Pancreas (tissue), 10 donors: ENCODE measurements at regions not wholly inside any gene's neighbourhood (a gene's known extent, or its start where the extent isn't known, plus 50 kb on each side); places are given as distances from the start of the nearest gene placed in this dataset.
A peak's percentile ranks its signal among the peaks of the same experiment; 100 is the strongest.
"Not testable (repeated sequence)": the region's sequence is repeated elsewhere in the genome, so short reads cannot be mapped to it uniquely, and the experiment has no call there.

Experiments used
- ATAC-seq, 4 donors: fragments of 200-7000 bp; cut with Tn5 transposase; one replicate each; pipeline versions ENCODE4 v1.8.0 to v1.9.1; 2020; ENCODE audit warnings: mild to moderate bottlenecking in 4 of 4, moderate library complexity in 4 of 4
- DNase-seq, 6 donors: peaks; one replicate each; pipeline ENCODE4 v3.0.0-alpha.2; 2020
- FAIRE-seq: peaks from 2 replicates; lab custom pipeline; 2012; peaks lifted over from hg19 to GRCh38; lab: Jason Lieb, UNC
- H3K27ac ChIP-seq, 4 donors: fragments of 200-600 bp; sonication (generic); 1 replicate in 3 of 4; 2 replicates in 1 of 4; pipeline versions ENCODE4 v1.5.0 to v1.8.0; 2020
- H3K27me3 ChIP-seq, 4 donors: fragments of 200-600 bp; one replicate each; pipeline ENCODE4 v1.8.0; 2021
- H3K36me3 ChIP-seq, 3 donors: fragments of 200-600 bp; sonication (generic) in 1 of 3; one replicate each; pipeline versions ENCODE4 v1.5.0 to v1.8.0; 2020 to 2021
- H3K4me1 ChIP-seq, 3 donors: fragments of 200-600 bp; one replicate each; pipeline ENCODE4 v1.8.0; 2021
- H3K4me3 ChIP-seq, 4 donors: fragments of 200-600 bp; sonication (generic) in 2 of 4; one replicate each; pipeline versions ENCODE4 v1.5.0 to v1.8.0; 2020 to 2021
- H3K9me3 ChIP-seq, 4 donors: fragments of 200-600 bp; one replicate each; pipeline ENCODE4 v1.8.0; 2021
- CTCF ChIP-seq, 4 donors: fragments of 200-600 bp; sonication (generic) in 3 of 4; IDR thresholded peaks; one replicate each; pipeline versions ENCODE4 v1.5.0 to v1.8.0; 2021; ENCODE audit warnings: antibody characterized with exemption in 4 of 4
- WGBS, 2 donors: extraction: QIAGEN DNeasy Blood & Tissue Kit; methylation state at CpG; one replicate each; pipeline ENCODE4 v1.1.7; 2013; 5-methylcytosine and 5-hydroxymethylcytosine counted together
- intact Hi-C, 3 donors: fragments of 100-400 bp; cut with DNase I; formaldehyde crosslinking; loops; one replicate each; pipeline versions ENCODE4 v1.11.1 to v1.14.2; 2022
- donor health status: healthy with polysubstance abuse.
- donor health status: DM: no; HTN: no; CAD: no; lungs with moderate emphysema.
- donor health status: DM: no; HTN: no; CAD: no.
- donor health status: control.
- donor health status: control.
- donor health status: Bipolar disorder and iron deficiency.
- donor health status: DM: yes; HTN: yes; CAD: no.
- donor health status: DM: no; HTN: no; CAD: no.
- donor health status: DM: no; HTN: no; CAD: no.
- donor health status: DM: yes; HTN: yes; CAD: no.

GRCh38 chr21:15309022-15309590 is 244.3 kb upstream of the NRIP1 start:
- no peaks in the 10 kb centered on the region for H3K9me3 ChIP-seq
- no peak overlapping the region for H3K27ac ChIP-seq
- no peaks in the 10 kb centered on the region for H3K4me1 ChIP-seq
- 72 to 74% methylated on average over 4 of the region's 4 CpGs for WGBS, 2 donors
- no peak for FAIRE-seq
- no peak for ATAC-seq
- TF ChIP-seq CTCF (IDR thresholded peaks at IDR 0.05), result no peak
- no peaks in the 10 kb centered on the region for H3K36me3 ChIP-seq
- no peaks in the 10 kb centered on the region for H3K27me3 ChIP-seq
- intact Hi-C loops, result no loop called here
- no peak overlapping the region for H3K4me3 ChIP-seq
- no peak for DNase-seq

DNA sequence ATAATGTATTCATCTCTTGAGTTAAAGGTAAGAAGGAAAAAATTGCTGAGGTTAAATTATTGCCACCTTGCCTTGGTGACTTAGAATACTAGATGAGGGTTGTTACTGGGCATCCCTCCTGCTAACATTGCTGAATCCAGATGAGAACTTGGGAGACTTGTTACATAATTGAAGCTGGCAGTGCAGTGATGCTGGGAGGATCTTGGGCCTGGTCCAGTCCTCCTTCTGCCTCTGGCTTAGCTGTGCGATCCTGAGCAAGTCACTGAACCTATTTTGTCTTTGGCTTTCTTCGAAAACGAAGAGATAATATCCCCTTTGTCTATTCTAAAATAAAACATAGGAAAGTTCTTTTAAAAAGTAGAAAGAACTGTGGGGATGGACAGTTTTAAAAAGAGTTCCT is 244.9 kb upstream of the NRIP1 start:
- TF ChIP-seq CTCF (IDR thresholded peaks at IDR 0.05), result no peak
- H3K27ac ChIP-seq, result no peak overlapping the region
- intact Hi-C loops, result no loop called here
- H3K4me3 ChIP-seq, result no peak overlapping the region
- no peaks in the 10 kb centered on the region for H3K27me3 ChIP-seq
- FAIRE-seq (no peak), DNase-seq (peak in 3 of 6 donors; percentile 30 to 51 (median 35)), ATAC-seq (peak; percentile 40 to 68 (median 52))
- no peaks in the 10 kb centered on the region for H3K36me3 ChIP-seq
- WGBS, 2 donors, result 46 to 52% methylated on average over 3 of the region's 3 CpGs
- H3K4me1 ChIP-seq, result no peaks in the 10 kb centered on the region
- no peaks in the 10 kb centered on the region for H3K9me3 ChIP-seq

GRCh38 chr21:15311510-15311909 is 246.7 kb upstream of the NRIP1 start:
- H3K4me1 ChIP-seq, result no peaks in the 10 kb centered on the region
- no peaks in the 10 kb centered on the region for H3K9me3 ChIP-seq
- no peak for TF ChIP-seq CTCF (IDR thresholded peaks at IDR 0.05)
- intact Hi-C loops, result no loop called here
- H3K27ac ChIP-seq, result no peak overlapping the region
- ATAC-seq (no peak), FAIRE-seq (no peak), DNase-seq (no peak)
- no peaks in the 10 kb centered on the region for H3K36me3 ChIP-seq
- no peak overlapping the region for H3K4me3 ChIP-seq
- no peaks in the 10 kb centered on the region for H3K27me3 ChIP-seq

DNA sequence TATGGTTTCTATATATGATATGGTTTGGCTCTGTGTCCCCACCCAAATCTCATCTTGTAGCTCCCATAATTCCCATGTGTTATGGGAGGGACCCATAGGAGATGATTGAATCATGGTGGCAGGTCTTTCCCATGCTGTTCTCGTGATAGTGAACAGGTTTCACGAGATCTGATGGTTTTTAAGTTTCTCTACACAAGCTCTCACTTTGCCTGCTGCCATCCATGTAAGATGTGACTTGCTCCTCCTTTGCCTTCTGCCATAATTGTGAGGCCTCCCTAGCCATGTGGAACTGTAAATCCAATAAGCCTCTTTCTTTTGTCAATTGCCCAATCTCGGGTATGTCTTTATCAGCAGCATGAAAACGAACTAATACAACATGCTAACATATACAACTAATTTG is 252.2 kb upstream of the NRIP1 start:
- DNase-seq, H3K27me3 ChIP-seq, intact Hi-C loops, H3K4me3 ChIP-seq, FAIRE-seq, H3K27ac ChIP-seq, H3K36me3 ChIP-seq, H3K9me3 ChIP-seq, ATAC-seq, H3K4me1 ChIP-seq: not testable (repeated sequence)
- whole genome bisulfite sequencing, 2 donors, result 87 to 91% methylated on average over 4 of the region's 4 CpGs

- H3K27me3 ChIP-seq, result no peaks in the 10 kb centered on the region
- 16 to 27% methylated on average over 7 of the region's 7 CpGs for WGBS, 2 donors
- H3K4me3 ChIP-seq, result no peak overlapping the region
- no peak for DNase-seq
- H3K4me1 ChIP-seq, result no peaks in the 10 kb centered on the region
- intact Hi-C loops, result no loop called here
- TF ChIP-seq CTCF (IDR thresholded peaks at IDR 0.05), result no peak
- FAIRE-seq, result no peak
- no peaks in the 10 kb centered on the region for H3K9me3 ChIP-seq
- peak in 3 of 4 donors; percentile 75 to 78 (median 76) for ATAC-seq
- no peaks in the 10 kb centered on the region for H3K36me3 ChIP-seq
- no peak overlapping the region for H3K27ac ChIP-seq
These were observed 254.9 kb upstream of the NRIP1 start for GRCh38 chr21:15319727-15320126.
